HG02678 (cell line): ENCODE measurements at regions not wholly inside any gene's neighbourhood (a gene's known extent, or its start where the extent isn't known, plus 50 kb on each side); places are given as distances from the start of the nearest gene placed in this dataset.
"Not testable (repeated sequence)": the region's sequence is repeated elsewhere in the genome, so short reads cannot be mapped to it uniquely, and the experiment has no call there.

Experiments used
- ATAC-seq: cut with Tn5 transposase; IDR thresholded peaks from one replicate; pipeline ENCODE4 v1.9.1; 2021; ENCODE audit warnings: mild to moderate bottlenecking, moderate library complexity; ENCODE audit not compliant: unreplicated experiment

DNA sequence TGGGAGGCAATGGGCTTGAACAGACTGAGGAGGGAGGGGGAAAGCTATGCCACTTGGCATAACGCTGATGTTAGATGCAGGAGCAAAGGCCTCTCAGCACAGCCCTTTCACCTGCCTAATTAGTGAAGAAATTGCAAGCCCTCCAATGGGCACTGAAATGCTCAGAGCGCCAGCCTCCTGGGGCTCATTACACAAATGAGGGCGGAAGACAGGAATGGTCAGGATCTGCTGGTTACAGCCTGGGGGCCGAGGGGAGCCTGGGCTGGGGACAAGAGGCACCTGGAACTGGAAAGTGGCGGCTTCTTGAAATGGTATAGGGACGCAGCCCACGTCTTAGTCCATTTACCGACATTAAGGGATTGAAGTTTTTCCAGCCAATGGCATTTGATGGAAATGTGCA is 50.2 kb upstream of the PLET1 start:
- ATAC-seq: no peak

DNA sequence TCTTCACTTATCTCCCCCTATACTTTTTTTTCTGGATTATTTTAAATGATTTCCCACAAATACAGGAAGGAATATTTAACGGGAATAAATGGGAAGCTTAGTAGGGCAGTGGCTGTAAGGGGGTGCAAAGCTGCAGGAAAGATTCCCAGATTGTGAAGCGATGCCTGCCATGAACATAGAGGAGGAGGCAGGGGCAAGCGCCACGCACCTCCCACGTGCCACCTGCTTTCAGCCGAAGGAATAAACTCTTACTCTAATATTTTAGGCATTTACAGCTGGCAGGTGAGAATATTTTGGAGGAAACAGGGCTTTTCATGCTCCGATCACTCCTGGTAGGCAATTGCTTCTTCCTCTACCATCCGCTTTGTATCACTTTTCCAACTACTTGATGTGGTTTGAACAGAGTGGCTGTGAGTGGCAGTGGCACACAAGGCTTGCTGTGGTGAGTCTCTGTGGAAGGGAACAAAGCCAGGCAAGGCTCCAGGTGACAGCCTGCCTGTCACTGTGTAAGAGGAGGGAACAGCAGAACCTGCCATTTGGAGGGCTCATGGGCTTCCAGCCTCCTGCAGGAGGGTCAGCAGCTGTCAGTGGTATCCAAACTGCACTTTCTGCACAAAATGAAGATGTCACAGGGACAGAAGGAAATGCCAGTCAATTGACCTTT is 54.5 kb upstream of the PLET1 start:
- no peak for ATAC-seq

DNA sequence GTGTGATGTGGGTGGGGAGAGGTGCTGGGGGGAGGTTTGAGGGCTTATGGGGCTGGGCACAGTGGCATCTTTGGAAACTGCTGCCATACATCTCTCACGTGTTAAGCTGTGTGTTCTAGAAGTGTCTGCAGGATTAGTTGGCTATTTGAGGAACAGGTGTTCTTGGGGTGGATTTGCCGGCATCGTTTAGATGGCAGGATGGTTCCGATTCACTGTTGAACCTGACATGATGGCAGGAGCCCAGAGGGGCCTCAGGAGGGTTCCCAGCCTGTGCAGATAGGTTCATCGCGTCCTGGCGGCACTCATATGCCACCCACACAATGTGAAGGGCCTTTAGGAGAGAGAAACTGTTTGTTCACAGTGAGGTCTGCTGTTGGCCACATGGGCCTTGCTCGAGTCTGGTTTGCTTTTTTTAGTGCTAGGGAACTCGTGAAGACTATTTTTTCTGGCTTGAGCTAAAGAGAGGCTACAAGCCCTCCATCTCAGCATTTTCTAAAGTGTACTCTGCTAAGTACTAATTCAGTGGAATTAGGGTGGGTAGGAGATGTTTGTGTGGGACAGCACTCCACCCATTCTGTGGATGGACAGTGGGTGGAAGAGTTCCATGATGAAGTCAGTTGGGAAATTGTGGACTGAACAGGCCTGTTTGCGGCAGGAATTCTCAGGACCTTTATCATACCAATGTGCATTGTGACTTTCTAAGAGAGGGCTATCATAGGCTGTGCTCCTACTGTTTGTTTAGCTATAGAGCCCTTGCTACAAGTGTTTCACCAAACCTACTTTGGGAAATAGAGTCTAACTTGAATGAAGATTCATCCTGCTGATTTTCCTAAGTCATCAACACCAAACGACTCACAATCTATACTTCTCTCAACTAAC is 55.4 kb upstream of the PLET1 start:
- no peak for ATAC-seq

DNA sequence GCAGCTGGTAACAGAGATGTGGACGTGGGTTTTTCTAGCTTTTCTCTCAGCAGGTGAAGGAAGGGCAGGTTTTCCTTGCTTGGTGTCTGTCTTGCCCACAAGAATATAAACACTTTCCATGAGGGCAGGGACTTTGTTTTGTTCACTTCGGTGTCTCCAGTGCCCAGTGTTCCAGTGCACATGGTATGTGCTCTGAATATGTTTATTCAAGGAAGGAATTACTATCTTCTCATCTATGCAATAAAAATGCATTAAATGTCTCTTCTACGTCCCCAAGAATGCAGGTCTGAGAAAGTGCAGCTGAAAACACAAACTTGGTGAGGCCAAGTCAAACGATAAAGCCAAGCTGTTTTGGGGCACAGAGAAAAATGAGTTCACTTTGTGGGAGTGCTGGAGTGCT is 56.3 kb upstream of the PLET1 start:
- ATAC-seq: no peak

DNA sequence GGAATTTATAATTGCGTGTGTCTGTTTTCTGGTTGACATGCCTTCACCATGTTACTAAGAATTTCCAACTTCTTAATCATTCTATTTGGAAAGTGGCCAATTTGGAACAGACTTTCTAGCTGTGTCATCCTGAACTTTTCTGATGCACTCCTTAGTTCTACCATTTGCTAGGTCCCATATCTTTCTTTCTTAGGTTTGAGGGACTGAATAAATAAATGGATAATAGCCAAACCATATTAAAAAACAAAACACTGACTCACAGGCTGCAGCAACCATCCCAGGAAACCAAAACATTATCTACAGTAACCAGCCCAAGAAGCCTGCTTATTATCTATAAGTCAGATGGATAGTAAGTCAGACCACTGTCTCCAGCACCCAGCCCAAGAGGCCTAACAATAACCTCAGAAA is 57.5 kb upstream of the PLET1 start:
- ATAC-seq: no peak

DNA sequence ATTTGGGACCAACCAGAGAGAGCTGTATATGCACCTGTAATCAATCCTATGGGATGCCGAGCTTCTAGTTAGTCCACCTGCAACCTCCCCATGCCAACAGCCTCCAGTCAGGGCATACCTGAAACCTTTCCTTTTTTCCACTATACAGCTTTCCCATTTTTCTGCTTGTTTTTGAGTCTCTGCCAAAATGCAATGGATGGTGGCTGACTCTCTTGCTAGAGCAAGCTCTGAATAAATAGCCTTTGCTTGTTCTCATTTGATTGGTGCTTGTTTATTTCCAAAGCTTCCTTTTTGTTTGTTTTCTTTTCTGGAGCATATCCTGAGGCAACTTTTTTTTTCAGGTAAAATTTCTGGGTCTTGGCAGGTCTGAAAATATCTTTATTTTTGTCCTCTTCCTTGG is 58.0 kb upstream of the PLET1 start:
- no peak for ATAC-seq

DNA sequence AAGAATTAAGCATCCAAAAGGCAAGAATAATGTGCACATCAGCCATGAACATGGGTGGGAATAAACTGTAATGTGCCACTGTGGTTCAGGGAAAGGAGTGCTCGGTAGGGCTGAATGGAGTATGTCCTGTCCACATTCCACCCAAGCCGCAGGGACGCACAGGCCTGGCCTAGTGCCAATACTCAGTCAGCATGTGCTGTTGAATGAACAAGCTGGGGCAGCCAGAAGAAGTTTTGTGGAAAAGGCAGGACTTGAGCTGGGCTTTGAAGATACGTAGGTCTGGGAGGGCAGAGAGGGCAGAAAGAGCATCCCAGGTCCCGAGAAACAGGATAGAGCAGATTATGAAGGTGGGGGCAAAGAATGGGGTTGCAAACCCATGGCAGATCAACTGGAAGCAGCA is 60.0 kb upstream of the PLET1 start:
- no peak for ATAC-seq

DNA sequence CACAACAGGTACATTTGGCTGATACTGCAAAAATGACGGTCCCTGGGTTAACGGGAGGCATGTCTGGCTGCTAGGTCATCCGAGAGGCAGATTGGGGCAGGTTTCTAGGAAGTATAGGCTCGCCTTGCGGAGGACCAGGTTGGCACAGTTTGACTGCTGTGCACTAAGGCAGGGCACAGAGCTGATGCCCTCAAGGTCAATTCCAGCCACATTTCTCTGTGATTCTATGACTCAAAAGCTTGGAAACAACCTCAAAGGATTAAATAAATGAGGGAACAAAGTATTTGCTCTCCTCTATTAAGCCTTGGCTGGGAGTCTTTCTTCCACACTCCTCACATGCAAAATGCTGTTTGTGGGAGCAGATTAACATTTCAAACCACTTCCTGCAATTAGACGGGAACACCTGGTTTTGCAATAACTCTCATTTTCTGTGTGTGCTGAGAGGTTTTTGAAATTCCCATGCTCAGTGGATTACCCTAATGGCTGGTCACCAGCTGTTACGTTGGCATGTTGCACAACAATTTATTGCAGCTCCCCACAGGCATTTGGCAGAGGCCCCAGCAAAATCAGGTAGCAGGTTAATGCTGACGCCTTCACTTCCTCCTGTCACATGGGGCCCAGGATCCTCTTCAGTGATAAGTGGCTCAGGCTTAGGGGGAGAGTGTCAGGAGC is 61.0 kb upstream of the PLET1 start:
- ATAC-seq: no peak

DNA sequence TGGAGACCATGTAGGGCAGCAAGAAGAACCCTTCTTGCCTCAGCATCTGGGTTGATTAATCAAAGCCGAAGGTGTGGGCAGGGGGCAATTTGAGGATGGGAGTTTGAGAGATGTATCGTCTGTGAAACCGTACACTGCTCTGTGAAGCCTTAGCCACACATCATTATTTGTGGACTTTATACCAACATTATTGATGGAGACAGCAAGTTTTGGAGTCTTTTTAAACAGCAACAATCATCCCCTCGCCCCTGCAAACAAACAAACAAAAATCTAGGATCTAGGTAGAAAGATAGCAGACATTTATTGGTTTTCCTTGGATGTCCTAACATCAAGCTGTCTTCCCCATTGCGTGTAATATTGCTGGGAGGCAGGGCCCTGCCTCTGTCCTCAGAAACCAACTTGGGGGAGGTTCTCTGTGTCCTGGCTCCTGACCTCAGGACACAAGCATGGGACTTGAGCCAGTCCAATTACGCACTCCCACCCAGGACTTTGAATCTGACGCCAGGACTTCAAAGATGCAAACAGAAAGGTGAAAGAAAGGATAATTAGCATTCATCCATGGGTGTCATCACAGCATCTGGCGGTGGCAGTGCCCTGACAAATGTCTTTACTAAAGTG is 61.6 kb upstream of the PLET1 start:
- ATAC-seq: no peak

DNA sequence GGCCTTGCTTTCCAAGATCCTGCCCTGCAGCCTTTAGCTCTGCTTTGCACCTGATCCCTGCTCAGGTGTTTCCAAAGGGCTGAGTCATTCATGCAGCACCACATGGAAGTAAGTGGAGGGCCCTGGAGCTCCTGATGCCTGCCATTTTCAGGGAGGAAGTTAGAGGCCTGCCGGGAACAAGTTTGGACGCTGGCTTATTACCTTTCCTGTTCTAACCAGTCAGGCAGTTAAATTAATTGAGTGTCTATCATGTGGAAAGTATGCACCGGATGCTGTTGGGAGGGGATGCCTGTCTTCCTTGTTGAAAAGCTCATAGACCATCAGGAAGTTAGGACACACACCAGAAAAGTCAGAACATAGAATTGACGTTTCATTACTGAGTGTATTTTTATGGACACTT is 73.7 kb upstream of the PLET1 start:
- ATAC-seq: no peak

DNA sequence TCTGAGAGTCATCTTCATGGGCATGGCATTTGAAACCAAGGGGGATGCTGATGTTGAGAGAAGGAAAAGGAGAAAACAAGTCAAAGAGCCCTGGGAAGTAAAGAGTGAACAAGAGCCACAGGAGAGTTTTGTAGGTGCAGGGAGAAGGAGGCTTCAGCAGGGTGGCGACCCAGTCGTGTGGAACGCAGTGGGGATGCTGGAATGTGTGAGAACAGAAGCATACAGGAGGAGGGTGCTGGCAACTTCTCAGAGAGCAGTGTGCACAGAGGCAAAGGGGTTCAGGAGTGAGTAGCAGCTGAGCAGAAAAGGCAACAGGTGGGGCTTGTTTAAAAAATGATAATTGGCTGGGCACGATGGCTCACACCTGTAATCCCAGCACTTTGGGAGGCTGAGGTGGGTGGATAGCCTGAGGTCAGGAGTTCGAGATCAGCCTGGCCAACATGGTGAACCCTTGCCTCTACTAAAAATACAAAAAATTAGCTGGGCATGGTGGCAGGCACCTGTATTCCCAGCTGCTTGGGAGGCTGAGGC is 75.8 kb upstream of the PLET1 start:
- ATAC-seq: no peak

DNA sequence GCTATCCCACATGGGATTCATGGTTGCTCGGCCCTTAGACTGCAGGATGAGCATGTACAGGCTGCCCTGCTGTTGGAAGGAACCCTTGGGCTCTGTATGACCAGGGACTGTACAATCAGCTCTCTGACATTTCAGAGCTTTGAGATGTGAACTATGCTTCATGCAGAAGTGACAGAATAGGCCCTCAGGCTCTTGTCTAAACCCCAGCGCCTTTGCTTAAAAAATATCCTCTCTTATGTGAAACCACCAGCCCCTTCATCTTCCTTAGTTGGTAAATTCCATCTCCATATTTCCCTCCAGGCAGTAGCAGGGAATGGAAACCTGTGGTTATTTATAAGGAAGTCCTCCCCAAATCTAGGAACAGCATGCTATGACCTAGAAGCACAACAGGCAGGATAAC is 78.9 kb upstream of the PLET1 start:
- no peak for ATAC-seq

DNA sequence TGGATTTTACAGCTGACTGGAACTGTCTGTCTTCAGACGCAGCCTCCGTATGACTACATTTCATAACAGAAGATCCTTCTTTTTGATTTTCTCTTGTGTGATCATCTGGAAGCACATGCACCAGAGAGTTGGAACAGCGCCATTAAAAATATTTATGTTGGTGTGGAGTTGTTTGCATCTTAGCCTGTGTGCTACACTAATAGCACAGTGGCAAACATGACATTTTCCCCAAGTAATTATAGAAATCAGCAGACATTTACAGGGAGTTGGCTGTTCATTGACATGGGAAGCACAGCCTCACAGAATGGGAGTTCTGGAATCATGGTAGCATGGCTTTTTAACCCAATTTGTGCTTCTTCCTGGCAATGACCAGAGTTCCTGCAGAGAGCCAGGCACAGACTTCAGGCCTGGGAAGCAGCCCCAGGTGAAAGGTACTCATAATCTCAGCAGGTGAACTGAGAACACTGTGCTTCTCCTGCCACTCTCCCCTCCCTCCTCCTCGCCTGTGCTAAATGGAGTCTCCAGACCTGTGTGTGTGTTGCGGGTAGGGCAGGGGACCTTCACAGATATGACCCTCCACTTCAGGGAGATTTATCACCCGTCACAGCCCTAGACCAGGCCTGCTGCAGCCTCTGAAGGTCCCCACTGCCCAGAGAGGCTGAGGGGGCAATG is 82.8 kb upstream of the PLET1 start:
- no peak for ATAC-seq

DNA sequence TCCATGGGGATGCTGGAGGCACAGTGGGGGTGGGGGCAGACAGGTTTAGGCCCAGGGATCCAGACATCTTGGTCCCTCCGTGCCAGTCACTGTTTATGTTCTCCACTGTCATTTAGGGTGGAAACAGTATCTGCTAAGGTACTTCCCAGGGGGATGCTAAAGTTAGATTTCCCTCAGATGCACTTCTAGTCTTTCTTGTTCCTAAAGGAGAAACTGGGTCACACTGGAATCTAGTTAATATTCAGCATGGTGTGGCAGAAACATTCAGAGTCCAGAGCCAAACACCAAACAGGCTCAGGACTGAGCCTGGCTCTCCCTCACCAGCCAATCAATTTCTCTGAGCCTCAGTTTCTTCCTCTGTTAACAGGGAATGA is 83.4 kb upstream of the PLET1 start:
- no peak for ATAC-seq

DNA sequence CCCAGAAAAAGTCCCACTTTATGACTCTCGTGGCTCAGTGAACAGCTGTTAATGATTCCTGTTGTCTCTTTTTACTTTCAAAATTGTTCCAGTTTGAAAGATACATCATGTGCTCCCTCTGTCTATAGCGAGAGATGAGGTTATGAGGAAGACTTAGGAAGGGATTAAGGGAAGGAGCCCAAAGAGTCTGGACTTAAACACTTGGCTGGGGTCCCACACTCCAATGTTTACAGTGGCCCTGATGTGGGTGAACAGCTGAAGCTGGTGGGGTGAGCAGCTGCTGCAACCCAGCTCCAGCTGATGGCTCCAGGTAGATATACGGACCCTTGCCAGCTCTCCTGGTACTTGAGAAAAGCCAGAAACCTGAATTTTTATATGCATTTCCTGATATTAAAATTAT is 84.5 kb upstream of the PLET1 start:
- ATAC-seq: no peak

DNA sequence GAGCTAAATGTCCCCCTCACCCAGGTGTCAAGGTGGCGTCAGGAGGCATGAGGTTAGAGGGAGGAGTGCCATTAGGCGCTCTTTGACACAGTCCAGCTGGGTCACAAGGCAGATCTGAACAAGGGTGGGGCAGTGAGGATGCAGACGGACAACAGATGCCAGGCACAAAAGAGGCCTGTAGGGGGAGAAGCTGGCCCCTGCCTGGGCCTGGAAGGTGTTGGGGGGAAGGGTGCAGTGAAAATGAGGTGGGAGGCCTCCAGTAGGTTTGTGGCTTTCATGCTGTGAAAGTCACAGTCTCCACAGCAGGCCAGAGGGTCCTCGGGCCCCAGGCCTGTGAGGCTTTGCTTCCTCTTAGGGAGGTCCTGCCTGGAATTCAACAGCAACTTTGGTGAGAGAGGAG is 85.0 kb upstream of the PLET1 start:
- ATAC-seq: no peak

DNA sequence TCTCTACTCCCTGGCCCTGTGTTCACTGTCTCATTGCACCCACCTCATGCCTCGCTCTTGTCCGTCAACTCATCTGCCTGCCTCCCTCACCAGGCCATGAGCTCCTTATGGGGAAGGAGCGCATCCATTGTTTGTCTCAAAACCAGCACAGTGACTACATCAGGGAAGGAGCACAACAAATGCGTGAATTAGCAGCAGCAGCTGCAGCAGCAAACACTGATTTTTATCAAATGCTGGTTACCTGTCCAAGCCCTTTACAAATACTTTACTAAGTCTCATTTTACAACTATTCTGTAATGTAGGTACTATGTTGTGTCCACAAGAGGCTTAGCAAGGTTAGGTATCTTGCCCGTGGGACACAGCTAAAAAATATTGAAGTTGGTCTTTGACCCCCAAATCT is 85.9 kb upstream of the PLET1 start:
- no peak for ATAC-seq

DNA sequence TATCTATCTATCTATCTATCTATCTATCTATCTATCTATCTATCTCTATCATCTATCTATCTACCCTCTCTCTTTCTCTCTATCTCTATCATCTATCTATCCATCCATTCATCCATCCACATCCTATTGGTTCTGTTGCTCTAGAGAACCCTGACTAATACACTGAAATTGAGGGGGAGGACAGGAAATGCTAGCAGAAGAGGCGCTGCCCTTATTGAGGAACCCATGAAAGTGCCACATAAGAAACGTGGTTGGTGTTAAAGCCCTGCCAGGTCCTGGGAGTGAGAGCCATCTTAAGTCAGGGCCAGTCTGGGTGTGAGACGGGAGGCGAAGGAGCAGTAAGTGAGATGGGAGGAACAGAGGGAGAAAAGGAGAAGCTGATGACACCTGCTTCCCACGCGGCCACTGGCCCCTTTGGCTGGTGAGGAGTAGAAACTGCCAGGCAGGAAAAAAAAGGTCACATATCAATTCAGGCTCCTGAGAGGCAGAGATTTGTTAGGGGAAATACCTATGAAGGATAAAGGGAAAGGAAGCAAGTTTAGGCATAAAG is 87.9 kb upstream of the PLET1 start:
- no peak for ATAC-seq

DNA sequence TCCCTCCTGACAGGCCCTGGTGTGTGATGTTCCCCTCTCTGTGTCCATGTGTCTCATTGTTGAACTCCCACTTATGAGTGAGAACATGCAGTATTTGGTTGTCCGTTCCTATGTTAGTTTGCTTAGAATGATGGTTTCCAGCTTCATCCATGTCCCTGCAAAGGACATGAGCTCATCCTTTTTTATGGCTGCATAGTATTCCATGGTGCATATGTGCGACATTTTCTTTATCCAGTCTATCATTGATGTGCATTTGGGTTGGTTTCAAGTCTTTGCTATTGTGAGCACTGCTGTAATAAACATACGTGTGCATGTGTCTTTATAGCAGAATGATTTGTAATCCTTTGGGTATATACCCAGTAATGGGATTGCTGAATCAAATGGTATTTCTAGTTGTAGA is 90.8 kb upstream of the PLET1 start:
- not testable (repeated sequence) for ATAC-seq

DNA sequence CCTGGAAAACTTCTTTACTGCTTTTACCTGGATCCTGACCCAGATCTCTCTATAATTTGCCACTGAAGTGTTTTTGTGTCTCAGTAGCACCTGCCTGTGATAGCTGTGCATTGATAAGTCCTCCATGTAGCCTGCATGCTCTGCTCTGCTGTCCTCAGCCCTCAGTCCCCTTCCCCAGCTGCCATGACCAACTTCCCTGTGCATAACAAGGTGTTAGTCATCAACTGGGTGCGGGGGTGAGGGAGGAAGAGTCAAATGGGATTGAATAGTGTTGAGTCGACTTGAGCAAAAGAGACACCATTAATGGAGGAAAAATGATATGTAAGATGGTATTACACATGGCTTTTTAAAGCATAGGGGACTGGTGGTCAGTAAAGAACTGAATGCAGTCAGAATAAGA is 92.2 kb upstream of the PLET1 start:
- ATAC-seq: no peak

DNA sequence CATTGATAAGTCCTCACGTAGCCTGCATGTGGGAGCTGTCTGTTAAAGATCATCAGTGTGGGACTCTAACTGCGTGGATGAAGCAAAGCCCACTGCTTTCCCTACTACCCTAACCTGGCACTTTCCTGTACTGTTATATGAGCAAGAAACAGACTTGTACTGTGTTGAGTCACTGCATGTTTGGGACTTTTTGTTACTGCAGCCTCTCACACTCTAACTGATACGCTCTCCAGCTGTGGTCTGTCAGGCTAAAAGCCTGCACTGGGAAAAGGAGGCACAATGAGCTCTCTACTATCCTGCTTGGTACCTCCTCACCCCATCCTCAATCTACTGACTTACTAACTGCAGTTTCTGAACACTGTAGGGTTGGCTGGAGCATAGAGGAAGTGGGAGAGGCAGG is 93.7 kb upstream of the PLET1 start:
- ATAC-seq: no peak
